GM23338 (cell line): ENCODE measurements at regions not wholly inside any gene's neighbourhood (a gene's known extent, or its start where the extent isn't known, plus 50 kb on each side); places are given as distances from the start of the nearest gene placed in this dataset.

Source experiments
- CREB1 ChIP-seq: fragments of 250-450 bp; sonication (Bioruptor Pico); IDR thresholded peaks from 2 replicates; pipeline ENCODE4 v1.5.0; 2020; ENCODE audit warnings: low read depth, mild to moderate bottlenecking, moderate library complexity
- CTCF ChIP-seq, 2 experiments: fragments of 200-600 bp in 1 of 2; sonication (generic) in 1 of 2; conservative IDR thresholded peaks; 2 replicates each; pipeline versions ENCODE4 v1.5.1 to v1.6.1; 2016 to 2017; ENCODE audit warnings: antibody characterized with exemption in 2 of 2, low read depth in 2 of 2, mild to moderate bottlenecking in 2 of 2, moderate library complexity in 1 of 2
- EZH2 ChIP-seq: fragments of 200-600 bp; sonication (generic); IDR thresholded peaks from one replicate; pipeline ENCODE4 v1.8.0; 2017; ENCODE audit warnings: antibody characterized with exemption, mild to moderate bottlenecking, low read depth; ENCODE audit not compliant: unreplicated experiment
- EZH2phosphoT487 ChIP-seq: fragments of 200-600 bp; sonication (generic); IDR thresholded peaks from one replicate; pipeline ENCODE4 v1.8.1; 2018; ENCODE audit warnings: antibody characterized with exemption; ENCODE audit not compliant: unreplicated experiment
- JUNB ChIP-seq: IDR thresholded peaks from one replicate; pipeline ENCODE4 v1.6.1; 2016; ENCODE audit warnings: antibody characterized with exemption; ENCODE audit not compliant: unreplicated experiment
- NANOG ChIP-seq: IDR thresholded peaks from 2 replicates; pipeline ENCODE4 v1.6.1; 2016; ENCODE audit warnings: antibody characterized with exemption, borderline replicate concordance
- POLR2AphosphoS5 ChIP-seq: IDR thresholded peaks from 2 replicates; pipeline ENCODE4 v1.6.1; 2016; ENCODE audit warnings: antibody characterized with exemption, low read depth
- REST ChIP-seq: IDR thresholded peaks from one replicate; pipeline ENCODE4 v1.6.1; 2018; ENCODE audit warnings: antibody characterized with exemption; ENCODE audit not compliant: unreplicated experiment
- STAT1 ChIP-seq: IDR thresholded peaks from one replicate; pipeline ENCODE4 v1.6.1; 2016; ENCODE audit warnings: antibody characterized with exemption; ENCODE audit not compliant: unreplicated experiment
- ZNF331 ChIP-seq: fragments of 250-450 bp; sonication (Bioruptor Pico); IDR thresholded peaks from 2 replicates; pipeline ENCODE4 v1.5.0; 2020; ENCODE audit warnings: low read depth, mild to moderate bottlenecking, moderate library complexity
- ZNF462 ChIP-seq: fragments of 250-450 bp; sonication (Bioruptor Pico); IDR thresholded peaks from 2 replicates; pipeline ENCODE4 v1.5.0; 2020; ENCODE audit warnings: mild to moderate bottlenecking, moderate library complexity

- TF ChIP-seq REST = no peak
- no peak for TF ChIP-seq EZH2
- TF ChIP-seq POLR2AphosphoS5 = no peak
- peak; percentile 67 to 94 for TF ChIP-seq CTCF (conservative IDR thresholded peaks at IDR 0.05; ENCODE audit: low read depth in 2 of 2)
- no peak for TF ChIP-seq STAT1
- no peak for TF ChIP-seq ZNF331 (CRISPR knock-in tag)
- no peak for TF ChIP-seq CREB1 (CRISPR knock-in tag)
- no peak for TF ChIP-seq EZH2phosphoT487
- no peak for TF ChIP-seq ZNF462
- no peak for TF ChIP-seq JUNB
- TF ChIP-seq NANOG = no peak
Measured at GRCh38 chr14:21860172-21860571, 186.6 kb upstream of the OR4E1 start.
